ENCODE measurements at regions not wholly inside any gene's neighbourhood (a gene's known extent, or its start where the extent isn't known, plus 50 kb on each side); places are given as distances from the start of the nearest gene placed in this dataset.

DNA sequence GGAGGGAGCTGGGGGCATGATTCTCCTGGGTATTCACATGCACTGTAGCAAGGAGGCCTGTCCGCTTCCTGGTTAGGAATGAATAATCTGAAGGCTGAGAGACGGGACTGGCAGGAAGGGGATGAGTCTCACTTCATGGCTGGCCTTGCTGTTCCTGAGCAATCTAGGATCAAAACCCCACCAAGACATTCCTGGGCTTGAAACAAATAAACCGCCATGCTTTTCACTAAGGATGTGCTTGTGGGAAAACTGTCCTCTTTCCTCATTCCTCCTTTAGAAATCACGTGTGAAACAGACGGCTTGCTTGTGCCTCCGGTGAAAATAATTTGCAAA, 132.8 kb downstream of the MACROH2A1 start:
- BruUV-seq (replicated peaks) = no TSS peak
- H3K4me2 ChIP-seq (ENCODE audit: control insufficient read depth, insufficient read depth) = no peak overlapping the region
- no peaks in the 10 kb centered on the region for H3K4me1 ChIP-seq (ENCODE audit: control insufficient read depth, insufficient read depth, low read length)
- 20% methylated on average over 6 of the region's 6 CpGs for WGBS (ENCODE audit: insufficient coverage, insufficient replicate concordance, low lambda C conversion rate, missing lambda C conversion rate)
- no peaks in the 10 kb centered on the region for H3K79me2 ChIP-seq (ENCODE audit: control insufficient read depth, insufficient read depth, low read length)
- H4K20me1 ChIP-seq (ENCODE audit: control insufficient read depth, insufficient read depth) = no peaks in the 10 kb centered on the region
- H2AFZ ChIP-seq (ENCODE audit: control insufficient read depth, low read depth, low read length) = no peak overlapping the region
- H3K36me3 ChIP-seq (ENCODE audit: control insufficient read depth in 2 of 2, insufficient read depth in 2 of 2, low read length in 1 of 2) = no peaks in the 10 kb centered on the region
- intact Hi-C loops (cut with micrococcal nuclease; ENCODE audit: unreplicated experiment) (no loop called here), in situ Hi-C loops (cut with MboI) (no loop called here)
- peaks cover 3 to 4% of the 10 kb centered on the region in 2 experiments; a peak in 3 of 4 replicates for H3K27me3 ChIP-seq (replicated peaks in 1 of 2; ENCODE audit: control insufficient read depth in 2 of 2, insufficient read depth in 2 of 2, low read length in 1 of 2)
- no peaks in the 10 kb centered on the region for H3K9me3 ChIP-seq (replicated peaks; ENCODE audit: control insufficient read depth, insufficient read depth, low read length)
- no peak overlapping the region for H3K4me3 ChIP-seq
- FAIRE-seq (no peak), DNase-seq (ENCODE audit: low read depth, low spot score) (no peak), ATAC-seq (no peak)
- ChIA-PET SMC1A (ENCODE audit: uncharacterized antibody, unreplicated experiment) (no interaction called here), POLR2A (no interaction called here), CTCF (no interaction called here), RAD21 (ENCODE audit: unreplicated experiment) (no interaction called here)
- TF ChIP-seq CBX3 (IDR thresholded peaks at IDR 0.05; ENCODE audit: borderline replicate concordance, low read depth) (no peak), SUPT20H (IDR thresholded peaks at IDR 0.05; ENCODE audit: borderline replicate concordance, control insufficient read depth, low read depth, low read length) (no peak), CBFB (IDR thresholded peaks at IDR 0.05; ENCODE audit: low read depth) (no peak), FOXK2 (IDR thresholded peaks at IDR 0.05) (no peak), PML (IDR thresholded peaks at IDR 0.05; ENCODE audit: low read length) (no peak), MYC (IDR thresholded peaks at IDR 0.05; ENCODE audit: insufficient read depth, insufficient read length, insufficient replicate concordance, low read length, severe bottlenecking) (no peak), SMAD5 (IDR thresholded peaks at IDR 0.05; ENCODE audit: low read depth) (no peak), WRNIP1 (IDR thresholded peaks at IDR 0.05; ENCODE audit: borderline replicate concordance, low read depth, low read length) (no peak), IRF4 (IDR thresholded peaks at IDR 0.05; ENCODE audit: low read depth, low read length) (no peak), CHD2 (IDR thresholded peaks at IDR 0.05; ENCODE audit: borderline replicate concordance, low read depth, low read length) (no peak), KDM1A (IDR thresholded peaks at IDR 0.05; ENCODE audit: borderline replicate concordance) (no peak)
- TF ChIP-seq, protein P1, sequence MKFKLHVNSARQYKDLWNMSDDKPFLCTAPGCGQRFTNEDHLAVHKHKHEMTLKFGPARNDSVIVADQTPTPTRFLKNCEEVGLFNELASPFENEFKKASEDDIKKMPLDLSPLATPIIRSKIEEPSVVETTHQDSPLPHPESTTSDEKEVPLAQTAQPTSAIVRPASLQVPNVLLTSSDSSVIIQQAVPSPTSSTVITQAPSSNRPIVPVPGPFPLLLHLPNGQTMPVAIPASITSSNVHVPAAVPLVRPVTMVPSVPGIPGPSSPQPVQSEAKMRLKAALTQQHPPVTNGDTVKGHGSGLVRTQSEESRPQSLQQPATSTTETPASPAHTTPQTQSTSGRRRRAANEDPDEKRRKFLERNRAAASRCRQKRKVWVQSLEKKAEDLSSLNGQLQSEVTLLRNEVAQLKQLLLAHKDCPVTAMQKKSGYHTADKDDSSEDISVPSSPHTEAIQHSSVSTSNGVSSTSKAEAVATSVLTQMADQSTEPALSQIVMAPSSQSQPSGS (IDR thresholded peaks at IDR 0.05; ENCODE audit: low read length) = no peak
- TF ChIP-seq, protein P2, sequence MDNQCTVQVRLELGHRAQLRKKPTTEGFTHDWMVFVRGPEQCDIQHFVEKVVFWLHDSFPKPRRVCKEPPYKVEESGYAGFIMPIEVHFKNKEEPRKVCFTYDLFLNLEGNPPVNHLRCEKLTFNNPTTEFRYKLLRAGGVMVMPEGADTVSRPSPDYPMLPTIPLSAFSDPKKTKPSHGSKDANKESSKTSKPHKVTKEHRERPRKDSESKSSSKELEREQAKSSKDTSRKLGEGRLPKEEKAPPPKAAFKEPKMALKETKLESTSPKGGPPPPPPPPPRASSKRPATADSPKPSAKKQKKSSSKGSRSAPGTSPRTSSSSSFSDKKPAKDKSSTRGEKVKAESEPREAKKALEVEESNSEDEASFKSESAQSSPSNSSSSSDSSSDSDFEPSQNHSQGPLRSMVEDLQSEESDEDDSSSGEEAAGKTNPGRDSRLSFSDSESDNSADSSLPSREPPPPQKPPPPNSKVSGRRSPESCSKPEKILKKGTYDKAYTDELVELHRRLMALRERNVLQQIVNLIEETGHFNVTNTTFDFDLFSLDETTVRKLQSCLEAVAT (IDR thresholded peaks at IDR 0.05) = no peak
- no peak overlapping the region for H3K27ac ChIP-seq (ENCODE audit: control insufficient read depth, insufficient read depth)
- H3K9ac ChIP-seq (ENCODE audit: control insufficient read depth, insufficient read depth, low read length) = no peak overlapping the region
